Thymus (tissue), 11 donors: ENCODE measurements at regions not wholly inside any gene's neighbourhood (a gene's known extent, or its start where the extent isn't known, plus 50 kb on each side); places are given as distances from the start of the nearest gene placed in this dataset.

ENCODE experiments used
- DNase-seq, 9 donors: peaks; one replicate each; pipeline ENCODE4 v3.0.0-alpha.2; 2013; ENCODE audit warnings: low spot score in 9 of 9, low read depth in 6 of 9, missing footprints in 1 of 9
- H3K27ac ChIP-seq, 2 donors: one replicate each; pipeline ENCODE4 v1.5.1; 2013; ENCODE audit warnings: control low read depth in 1 of 2, low read depth in 1 of 2, low read length in 1 of 2, mild to moderate bottlenecking in 1 of 2, moderate library complexity in 1 of 2
- H3K27me3 ChIP-seq, 2 donors: one replicate each; pipeline ENCODE4 v1.5.1; 2013; ENCODE audit warnings: low read length in 1 of 2; ENCODE audit not compliant: control insufficient read depth in 2 of 2, insufficient read depth in 1 of 2
- H3K36me3 ChIP-seq, 2 donors: one replicate each; pipeline ENCODE4 v1.5.1; 2013; ENCODE audit warnings: low read length in 1 of 2, mild to moderate bottlenecking in 1 of 2, moderate library complexity in 1 of 2; ENCODE audit not compliant: control insufficient read depth in 2 of 2, insufficient read depth in 2 of 2
- H3K4me1 ChIP-seq, 2 donors: one replicate each; pipeline ENCODE4 v1.5.1; 2013; ENCODE audit warnings: low read length in 2 of 2; ENCODE audit not compliant: control insufficient read depth in 2 of 2, insufficient read depth in 2 of 2
- H3K4me3 ChIP-seq, 2 donors: one replicate each; pipeline ENCODE4 v1.5.1; 2013; ENCODE audit warnings: low read length in 2 of 2, control low read depth in 1 of 2, mild to moderate bottlenecking in 1 of 2
- H3K9me3 ChIP-seq, 2 donors: one replicate each; pipeline ENCODE4 v1.5.1; 2013; ENCODE audit warnings: low read length in 1 of 2, mild to moderate bottlenecking in 1 of 2; ENCODE audit not compliant: control insufficient read depth in 2 of 2, insufficient read depth in 1 of 2
- WGBS: extraction: QIAGEN DNeasy Blood & Tissue Kit; methylation state at CpG from one replicate; pipeline ENCODE4 v1.1.7; 2013; 5-methylcytosine and 5-hydroxymethylcytosine counted together
- donor health status: healthy.

GRCh38 chr2:181255651-181256050 is 201.5 kb upstream of the ITGA4 start:
- no peaks in the 10 kb centered on the region for H3K4me1 ChIP-seq
- no peaks in the 10 kb centered on the region for H3K27me3 ChIP-seq
- no peaks in the 10 kb centered on the region for H3K9me3 ChIP-seq
- DNase-seq, result no peak
- no peak overlapping the region for H3K27ac ChIP-seq
- WGBS, result 94% methylated on average over 1 of the region's 1 CpG
- H3K36me3 ChIP-seq, result peaks cover 0 to 3% of the 10 kb centered on the region in 2 donors
- H3K4me3 ChIP-seq, result no peak overlapping the region

DNA sequence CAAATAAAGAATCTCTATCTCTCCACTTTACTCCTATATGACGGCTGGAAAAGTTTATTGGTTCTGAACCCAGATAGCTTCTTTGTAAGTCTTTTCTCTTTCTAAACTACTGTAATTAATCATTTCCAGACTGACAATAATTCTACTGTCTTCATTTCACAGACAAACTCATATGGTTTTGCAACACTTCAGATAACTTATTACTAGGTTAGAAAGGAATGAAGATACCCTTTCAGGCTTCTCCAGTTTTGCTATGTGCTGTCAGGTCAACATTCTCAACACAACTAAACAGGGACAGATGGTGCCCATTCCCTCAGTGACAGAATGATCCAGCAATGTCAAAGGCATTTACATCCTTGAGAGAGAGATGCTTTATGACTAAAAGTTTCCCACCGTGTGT is 198.5 kb upstream of the ITGA4 start:
- Histone ChIP-seq H3K9me3 (no peaks in the 10 kb centered on the region), H3K27me3 (no peaks in the 10 kb centered on the region), H3K4me1 (peaks cover 0 to 3% of the 10 kb centered on the region in 2 donors), H3K36me3 (no peaks in the 10 kb centered on the region), H3K27ac (no peak overlapping the region), H3K4me3 (no peak overlapping the region)
- no peak for DNase-seq
- 91% methylated on average over 2 of the region's 2 CpGs for WGBS

- peak in 2 of 9 donors; percentile 9 to 52 for DNase-seq
- no peaks in the 10 kb centered on the region for H3K9me3 ChIP-seq
- no peaks in the 10 kb centered on the region for H3K36me3 ChIP-seq
- peaks cover 0 to 3% of the 10 kb centered on the region in 2 donors for H3K4me1 ChIP-seq
- H3K4me3 ChIP-seq, result no peak overlapping the region
- H3K27me3 ChIP-seq, result no peaks in the 10 kb centered on the region
- no peak overlapping the region for H3K27ac ChIP-seq
Observed at GRCh38 chr2:181262782-181263181, 194.4 kb upstream of the ITGA4 start.

- Histone ChIP-seq H3K4me3 (no peak overlapping the region), H3K36me3 (no peaks in the 10 kb centered on the region), H3K27ac (no peak overlapping the region), H3K27me3 (no peaks in the 10 kb centered on the region), H3K9me3 (no peaks in the 10 kb centered on the region), H3K4me1 (peaks cover 0 to 3% of the 10 kb centered on the region in 2 donors)
- WGBS, result 89% methylated on average over 1 of the region's 1 CpG
- DNase-seq, result no peak
Observed at GRCh38 chr2:181264001-181264400, 193.2 kb upstream of the ITGA4 start.

DNA sequence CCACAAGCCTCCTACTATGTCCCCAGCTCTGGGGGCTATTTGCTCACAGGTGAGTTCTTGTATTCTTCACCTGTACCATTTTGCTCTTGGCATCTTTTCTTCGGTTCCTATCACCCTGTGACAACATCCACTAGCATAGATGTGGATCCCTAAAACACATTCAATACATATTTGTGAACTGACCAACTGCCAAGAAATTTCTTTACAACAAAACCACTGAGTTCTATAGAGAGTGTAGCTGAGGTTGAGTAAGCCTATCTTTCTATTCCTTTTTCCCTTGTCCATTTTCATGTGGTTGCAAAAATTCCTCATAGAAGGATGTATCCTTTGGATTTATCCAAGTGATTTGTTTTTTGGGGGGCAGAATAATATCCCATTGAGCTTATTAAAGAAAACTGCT is 192.7 kb upstream of the ITGA4 start:
- Histone ChIP-seq H3K27me3 (no peaks in the 10 kb centered on the region), H3K4me3 (no peak overlapping the region), H3K27ac (no peak overlapping the region), H3K36me3 (no peaks in the 10 kb centered on the region), H3K4me1 (peaks cover 0 to 3% of the 10 kb centered on the region in 2 donors), H3K9me3 (no peaks in the 10 kb centered on the region)
- WGBS, result 99% methylated on average over 1 of the region's 1 CpG
- no peak for DNase-seq

GRCh38 chr2:181266614-181267013 is 190.6 kb upstream of the ITGA4 start:
- no peak overlapping the region for H3K27ac ChIP-seq
- H3K4me1 ChIP-seq, result peaks cover 0 to 3% of the 10 kb centered on the region in 2 donors
- WGBS, result 95% methylated on average over 3 of the region's 3 CpGs
- H3K4me3 ChIP-seq, result no peak overlapping the region
- H3K27me3 ChIP-seq, result no peaks in the 10 kb centered on the region
- no peak for DNase-seq
- no peaks in the 10 kb centered on the region for H3K36me3 ChIP-seq
- H3K9me3 ChIP-seq, result no peaks in the 10 kb centered on the region

DNA sequence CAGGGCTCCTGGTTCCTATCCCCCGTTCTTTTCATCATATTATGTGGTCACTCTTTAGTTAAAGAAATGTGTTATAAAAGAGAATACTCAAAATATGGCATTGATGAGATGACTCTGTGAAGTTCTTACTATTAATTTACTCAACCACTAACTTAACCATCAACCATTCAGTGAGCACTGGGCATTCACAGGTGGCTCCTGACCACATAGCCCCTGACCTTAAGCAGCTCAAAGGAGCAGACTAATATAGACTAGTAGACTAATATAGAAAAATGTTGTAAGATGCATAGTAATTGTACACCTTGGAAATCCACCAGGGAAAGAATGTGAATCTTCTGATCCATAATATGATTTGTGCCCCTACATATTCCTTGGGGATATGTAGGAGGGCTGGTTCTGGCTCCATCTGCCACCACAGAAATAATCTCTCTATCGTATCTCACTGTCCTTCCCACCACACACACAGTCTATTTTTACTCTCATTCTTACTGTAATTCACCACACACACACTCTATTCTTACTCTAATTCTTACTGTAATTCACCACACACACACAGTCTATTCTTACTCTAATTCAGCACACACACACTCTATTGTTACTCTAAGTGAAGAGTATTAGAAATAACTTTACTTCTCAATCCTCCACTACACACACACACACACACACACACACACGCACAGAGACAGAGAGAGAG is 188.9 kb upstream of the ITGA4 start:
- no peak overlapping the region for H3K27ac ChIP-seq
- H3K9me3 ChIP-seq, result no peaks in the 10 kb centered on the region
- H3K4me3 ChIP-seq, result no peak overlapping the region
- H3K4me1 ChIP-seq, result no peaks in the 10 kb centered on the region
- no peak for DNase-seq
- no peaks in the 10 kb centered on the region for H3K27me3 ChIP-seq
- whole genome bisulfite sequencing, result 90% methylated on average over 3 of the region's 3 CpGs
- H3K36me3 ChIP-seq, result no peaks in the 10 kb centered on the region

DNA sequence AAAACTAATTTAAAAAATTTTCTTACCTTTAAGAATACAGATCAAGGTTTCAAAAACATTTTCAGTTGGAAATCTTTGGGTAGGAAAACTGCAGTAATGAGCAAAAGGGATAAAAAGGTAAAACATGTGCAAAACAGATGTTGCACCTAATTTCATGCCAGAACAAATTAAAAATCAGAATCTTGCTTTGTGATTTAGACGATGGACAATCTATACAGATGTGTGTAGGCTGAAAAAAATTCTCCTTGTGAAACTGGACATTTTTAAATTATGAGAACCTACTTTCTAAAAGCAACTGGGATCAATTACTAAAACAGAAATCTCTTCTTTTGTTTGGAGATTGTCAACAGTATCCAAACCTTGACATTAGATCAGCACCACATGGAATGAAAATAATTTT is 183.2 kb upstream of the ITGA4 start:
- Histone ChIP-seq H3K4me3 (no peak overlapping the region), H3K27me3 (no peaks in the 10 kb centered on the region), H3K27ac (no peak overlapping the region), H3K4me1 (peaks cover 2 to 4% of the 10 kb centered on the region in 2 donors), H3K9me3 (no peaks in the 10 kb centered on the region), H3K36me3 (no peaks in the 10 kb centered on the region)
- no peak for DNase-seq
- WGBS, result 96% methylated on average over 1 of the region's 1 CpG

- no peak for DNase-seq
Observed at GRCh38 chr2:181275643-181276070, 181.5 kb upstream of the ITGA4 start.

More at GRCh38 chr2:181275643-181276070, 181.5 kb upstream of the ITGA4 start:
- no peak overlapping the region for H3K27ac ChIP-seq
- peaks cover 2 to 4% of the 10 kb centered on the region in 2 donors for H3K4me1 ChIP-seq
- no peak overlapping the region for H3K4me3 ChIP-seq
- H3K27me3 ChIP-seq, result no peaks in the 10 kb centered on the region
- no peaks in the 10 kb centered on the region for H3K36me3 ChIP-seq
- WGBS, result 92% methylated on average over 3 of the region's 3 CpGs
- no peaks in the 10 kb centered on the region for H3K9me3 ChIP-seq
